HG03521 (cell line): ENCODE measurements at regions not wholly inside any gene's neighbourhood (a gene's known extent, or its start where the extent isn't known, plus 50 kb on each side); places are given as distances from the start of the nearest gene placed in this dataset.

ENCODE experiments used
- ATAC-seq: cut with Tn5 transposase; IDR thresholded peaks from one replicate; pipeline ENCODE4 v1.9.1; 2021; ENCODE audit warnings: mild to moderate bottlenecking, moderate library complexity; ENCODE audit not compliant: unreplicated experiment

DNA sequence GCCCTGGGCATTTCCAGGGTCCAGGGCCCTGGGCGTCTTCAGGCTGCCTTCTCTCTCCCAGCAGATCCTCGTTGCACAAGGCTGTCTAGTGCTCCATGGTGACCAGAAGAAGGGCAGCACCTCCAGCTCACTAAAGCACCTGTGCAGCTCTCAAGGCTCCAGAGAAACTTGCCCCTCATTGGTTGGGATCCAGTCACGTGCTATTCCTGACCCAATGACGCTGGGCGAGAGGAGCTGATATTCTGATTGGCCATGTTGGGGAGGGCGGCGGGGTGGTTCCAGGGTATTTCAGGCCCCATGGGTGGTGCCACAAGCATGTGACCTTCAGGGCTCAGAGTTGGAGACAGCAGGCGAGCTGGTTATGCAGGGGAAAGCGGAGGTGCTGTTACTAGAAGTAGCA lies 309.1 kb downstream of the TOX3 start:
- ATAC-seq: no peak

DNA sequence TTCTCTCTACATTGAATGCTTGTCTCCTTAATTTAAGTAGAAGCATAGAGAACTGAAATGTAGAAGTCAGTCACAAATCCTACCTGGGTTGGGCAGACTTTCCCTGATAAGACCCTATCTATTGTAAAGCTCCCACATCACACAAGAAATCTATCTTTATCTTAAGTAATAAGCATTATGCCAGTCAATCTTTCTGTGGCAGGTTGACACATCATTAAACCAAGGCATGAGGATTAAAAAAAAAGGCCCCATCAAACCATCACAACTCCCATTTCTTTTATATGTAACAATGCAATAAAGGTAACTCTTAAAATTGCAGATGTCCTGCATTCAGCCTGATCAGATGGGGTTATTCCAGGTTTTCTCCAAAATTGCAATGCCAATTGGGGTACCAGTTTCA lies 311.8 kb downstream of the TOX3 start:
- no peak for ATAC-seq

DNA sequence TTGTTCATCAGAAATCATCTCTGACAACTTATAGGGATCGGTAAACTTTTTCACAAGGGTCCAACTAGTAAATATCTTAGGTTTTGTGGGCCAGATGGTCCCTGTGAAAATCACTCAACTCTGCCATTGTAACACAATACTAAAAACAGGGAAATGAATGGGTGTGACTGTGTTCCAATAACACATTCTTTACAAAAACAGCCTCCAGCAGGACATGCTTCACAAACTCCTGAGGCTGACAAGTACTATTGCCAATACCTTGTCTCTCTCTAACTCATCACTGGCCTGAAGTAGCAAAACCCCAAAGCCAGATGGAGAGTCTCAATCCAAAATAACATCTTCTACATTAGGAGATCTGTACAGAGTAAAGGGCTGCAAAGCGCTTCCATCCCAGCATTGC lies 312.3 kb downstream of the TOX3 start:
- ATAC-seq: no peak

DNA sequence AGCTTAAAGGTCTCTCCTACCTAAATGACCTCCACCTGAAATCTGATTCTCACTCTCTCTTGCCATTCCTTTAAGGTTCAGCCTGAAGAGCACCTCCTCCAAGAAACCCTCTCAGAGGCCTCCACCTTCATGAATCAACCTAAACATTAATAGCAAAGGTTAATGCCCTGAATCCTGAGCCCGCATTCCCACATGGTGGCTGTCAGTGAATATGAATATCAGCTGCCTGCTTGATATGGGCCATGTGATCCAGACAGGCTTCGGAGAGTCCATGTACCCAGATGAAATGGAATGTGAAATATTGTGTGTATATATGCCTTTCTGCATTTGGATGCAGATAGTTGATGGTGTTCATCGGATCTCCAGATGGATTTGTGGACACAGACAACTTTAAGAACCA lies 317.5 kb downstream of the TOX3 start:
- ATAC-seq: no peak

DNA sequence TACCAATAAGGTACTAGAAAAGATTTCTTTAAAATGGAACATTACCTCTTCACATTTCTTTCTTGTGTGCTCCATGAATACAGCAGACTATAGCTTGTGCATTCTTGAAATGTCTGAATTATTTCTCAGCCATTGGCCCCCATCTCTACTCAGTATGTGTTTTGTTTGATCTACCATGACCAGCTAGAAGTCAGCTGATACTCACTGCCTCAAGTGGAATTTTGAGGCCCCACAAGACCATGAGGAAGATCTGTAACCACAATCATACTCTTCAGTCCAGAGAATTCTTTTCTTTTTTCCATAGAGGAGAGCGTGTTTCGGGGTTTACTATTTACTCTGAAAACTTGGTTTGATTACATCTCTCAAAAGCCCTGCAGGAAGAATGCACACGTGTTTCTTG lies 319.1 kb downstream of the TOX3 start:
- no peak for ATAC-seq

DNA sequence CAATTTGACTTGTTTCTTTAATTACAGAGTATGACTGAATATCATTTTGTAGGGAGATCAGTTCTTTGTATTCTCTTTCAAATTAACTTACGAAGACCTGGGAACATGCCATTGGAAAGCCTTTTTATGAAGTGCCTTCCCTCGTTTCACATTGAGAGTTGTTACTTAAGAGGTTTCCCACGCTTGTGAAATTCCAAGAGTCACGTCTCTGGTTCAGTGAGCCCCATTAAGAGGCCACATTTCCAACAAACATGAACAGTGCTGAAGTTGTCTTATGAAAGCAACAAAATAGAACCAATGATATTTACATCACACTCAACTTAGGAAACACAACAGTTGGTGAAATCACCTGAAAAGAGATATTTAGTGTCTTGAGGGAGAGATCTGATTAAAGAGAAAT lies 334.1 kb downstream of the TOX3 start:
- ATAC-seq: no peak

DNA sequence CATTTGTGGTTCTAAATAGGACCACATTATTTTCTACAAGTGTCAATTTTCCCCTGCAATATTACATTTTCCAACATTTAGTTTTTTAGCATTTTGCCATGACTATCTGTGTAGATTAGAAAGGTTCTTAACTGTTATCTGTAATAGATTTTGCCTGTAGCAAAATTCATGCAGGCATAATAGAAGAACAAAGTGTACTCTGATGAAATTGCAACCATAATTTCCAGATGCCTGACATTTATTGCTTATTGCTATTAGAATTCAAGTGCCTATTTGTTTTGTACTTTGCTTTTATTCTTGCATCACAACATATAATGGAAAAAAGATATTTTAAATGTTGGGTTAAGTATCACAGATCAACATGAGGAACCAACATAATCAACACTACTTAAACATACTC lies 337.7 kb downstream of the TOX3 start:
- no peak for ATAC-seq

DNA sequence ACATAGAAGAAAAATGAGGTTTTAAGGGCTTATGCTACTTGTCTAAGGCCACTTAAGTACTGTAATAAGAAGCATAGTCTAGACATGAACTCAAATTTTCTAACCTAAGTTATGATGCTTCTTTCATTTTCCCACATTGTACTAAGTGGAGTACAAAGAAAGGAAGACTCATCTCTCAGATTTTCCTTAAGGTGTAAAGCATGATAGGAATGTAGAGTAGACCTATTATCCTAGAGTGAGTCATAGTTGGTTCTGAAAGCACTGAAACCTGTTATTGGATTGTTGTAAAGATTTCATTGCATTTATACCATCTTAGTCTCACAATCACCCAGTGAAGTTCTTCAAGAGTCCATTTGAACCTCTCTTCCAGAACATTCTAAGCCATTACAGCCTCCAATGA lies 343.8 kb downstream of the TOX3 start:
- no peak for ATAC-seq

DNA sequence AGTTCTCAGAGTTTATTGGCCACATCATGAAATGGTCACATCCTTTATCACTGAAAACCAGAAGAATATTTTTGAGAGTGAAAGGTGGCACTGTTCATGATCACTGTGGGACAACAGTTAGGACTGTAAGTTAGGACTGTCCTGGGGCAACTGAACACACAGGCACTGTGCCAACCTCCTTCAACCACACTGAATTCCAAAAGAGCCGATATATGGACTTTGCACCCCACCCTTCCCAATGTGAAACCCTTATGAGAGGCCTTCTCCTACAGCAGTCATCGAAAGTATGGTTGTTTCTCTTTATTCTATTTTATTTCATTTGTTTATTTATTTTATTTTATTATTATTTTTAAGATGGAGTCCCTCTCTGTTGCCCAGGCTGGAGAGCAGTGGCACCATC lies 353.5 kb downstream of the TOX3 start:
- ATAC-seq: no peak

DNA sequence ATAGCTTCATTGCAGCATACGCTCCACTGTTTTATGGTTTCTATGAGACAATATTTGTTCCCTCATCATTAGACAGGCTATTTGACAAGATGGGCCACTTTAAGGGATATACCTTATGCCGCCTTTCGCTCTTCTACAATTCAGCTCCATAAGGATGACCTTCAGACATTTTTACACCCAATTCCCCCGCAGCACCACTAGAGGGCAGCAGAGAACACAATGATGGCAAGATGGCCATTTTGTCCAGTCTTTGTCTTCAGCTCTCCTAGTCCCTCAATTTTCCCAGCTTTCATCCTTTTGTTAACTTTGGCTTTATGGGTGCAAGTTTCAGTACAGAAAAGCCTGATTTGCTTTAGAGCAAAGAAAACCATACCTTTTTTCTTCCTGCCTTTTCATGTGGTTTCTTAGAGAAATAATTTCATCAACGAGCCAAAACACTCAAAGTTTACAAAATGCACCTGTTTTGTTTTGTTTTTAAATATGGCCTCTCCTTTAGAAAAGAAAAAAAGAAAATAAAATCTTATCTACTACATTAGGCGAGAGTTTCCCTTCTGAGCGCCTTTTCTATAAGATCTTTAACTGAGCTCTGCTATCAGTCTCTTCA lies 355.3 kb downstream of the TOX3 start:
- no peak for ATAC-seq

DNA sequence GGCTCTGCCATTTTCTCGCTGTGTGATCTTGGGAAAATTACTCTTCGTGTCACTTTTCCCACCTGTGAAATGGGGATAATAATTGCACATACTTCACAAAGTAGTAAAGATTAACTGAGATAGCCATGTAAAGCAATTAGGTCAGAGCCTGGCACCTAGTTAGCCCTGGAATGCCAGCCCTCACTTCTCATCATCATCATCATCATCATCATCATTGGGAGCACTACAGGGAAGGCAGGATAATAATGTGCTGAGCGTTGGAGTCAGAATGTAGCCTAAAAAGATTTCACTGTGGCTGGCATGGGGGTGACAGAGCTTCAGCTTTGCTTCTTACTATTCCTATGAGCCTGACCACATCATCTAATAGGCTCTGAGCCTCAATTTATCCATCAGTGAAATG lies 362.6 kb downstream of the TOX3 start:
- no peak for ATAC-seq

DNA sequence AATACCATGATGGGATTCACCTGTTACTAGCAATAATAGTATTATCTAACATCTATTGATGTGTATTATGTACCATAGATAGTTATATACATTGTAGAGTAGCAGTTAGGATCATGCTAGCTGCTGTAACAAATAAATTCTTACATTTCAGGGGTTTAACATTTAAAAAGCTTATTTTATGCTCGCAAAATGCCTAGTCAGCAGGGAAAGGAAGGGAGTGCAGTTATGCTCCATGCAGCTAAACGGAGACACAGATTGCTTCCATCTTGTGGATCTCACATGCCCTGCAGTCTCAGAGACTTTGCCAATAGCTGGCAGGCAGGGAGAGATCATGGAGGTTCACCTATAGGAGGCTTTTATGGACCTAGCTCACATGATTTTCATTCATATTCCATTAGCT lies 364.1 kb downstream of the TOX3 start:
- ATAC-seq: no peak

DNA sequence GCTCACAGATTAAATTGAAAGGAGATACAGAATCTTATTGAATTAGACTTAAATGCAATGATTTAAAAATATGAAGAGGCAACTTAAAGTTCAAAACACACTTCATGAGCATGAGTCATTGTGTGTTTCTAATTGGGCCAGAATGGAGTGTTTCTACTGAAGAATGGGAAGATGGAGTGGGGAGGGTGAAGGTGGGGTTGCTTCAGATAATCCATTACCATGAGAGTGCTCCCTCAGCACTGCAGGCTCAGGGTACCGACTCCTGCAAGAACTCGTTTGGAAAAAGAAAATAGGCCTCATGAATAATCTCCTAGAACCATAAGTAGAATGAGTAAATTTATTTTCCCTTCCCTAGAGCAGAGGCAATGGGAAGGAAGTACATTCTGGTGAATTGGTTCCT lies 372.8 kb downstream of the TOX3 start:
- no peak for ATAC-seq

DNA sequence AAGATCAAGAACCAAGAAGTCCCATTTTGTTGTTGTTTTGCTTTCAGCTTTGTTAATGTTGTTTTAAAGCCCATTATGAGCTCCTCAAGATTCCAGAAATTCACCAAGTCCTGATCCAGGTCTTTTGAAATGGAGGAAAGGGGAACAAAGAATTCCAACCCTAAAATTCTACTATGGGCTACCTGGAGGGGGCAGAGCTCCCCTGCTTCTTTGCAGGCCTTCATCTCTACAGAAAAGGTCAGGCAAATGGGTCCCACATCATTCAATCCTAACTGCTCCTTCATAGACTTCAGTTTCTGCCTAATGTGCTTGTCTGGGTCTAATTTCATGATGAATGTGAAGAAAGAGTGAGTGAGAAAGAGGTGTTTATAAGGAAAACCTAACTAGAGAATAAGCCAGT lies 375.5 kb downstream of the TOX3 start:
- ATAC-seq: no peak

DNA sequence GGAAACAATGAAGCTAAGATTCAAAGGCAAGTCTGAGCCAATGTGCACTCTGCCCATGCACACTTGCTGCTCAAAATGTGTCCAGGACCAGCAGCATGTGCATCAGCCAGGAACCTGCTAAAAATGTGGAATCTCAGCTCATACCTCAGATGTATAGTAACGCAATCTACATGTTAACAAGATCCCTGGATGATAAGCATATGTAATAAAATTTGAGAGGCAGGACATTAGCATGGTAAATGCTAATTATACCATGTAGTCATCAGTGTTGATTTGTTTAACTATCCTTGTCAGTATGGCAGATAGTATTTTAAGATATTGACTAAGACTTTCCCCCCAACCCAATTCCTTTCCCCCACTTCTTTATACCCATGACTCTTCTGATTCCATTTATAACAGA lies 379.6 kb downstream of the TOX3 start:
- ATAC-seq: no peak

DNA sequence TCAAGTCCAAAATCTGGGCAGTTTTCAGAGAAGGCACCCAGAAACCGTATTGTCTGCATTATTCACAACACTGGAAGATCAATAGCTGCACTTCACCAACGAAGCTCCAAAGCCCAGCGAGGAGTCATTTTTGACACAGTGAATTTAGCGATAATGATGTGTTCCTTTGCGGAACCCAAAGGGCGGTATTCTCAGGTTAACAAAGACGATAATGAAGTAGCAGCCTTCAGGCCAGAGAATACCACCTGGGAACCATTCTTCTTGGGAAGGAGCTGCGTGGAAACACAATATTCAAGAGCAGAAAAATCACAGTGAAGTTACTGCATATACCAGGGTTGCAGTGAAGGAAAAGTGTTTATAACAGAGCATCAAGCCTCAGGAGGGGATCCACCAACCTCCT lies 381.0 kb downstream of the TOX3 start:
- ATAC-seq: no peak

DNA sequence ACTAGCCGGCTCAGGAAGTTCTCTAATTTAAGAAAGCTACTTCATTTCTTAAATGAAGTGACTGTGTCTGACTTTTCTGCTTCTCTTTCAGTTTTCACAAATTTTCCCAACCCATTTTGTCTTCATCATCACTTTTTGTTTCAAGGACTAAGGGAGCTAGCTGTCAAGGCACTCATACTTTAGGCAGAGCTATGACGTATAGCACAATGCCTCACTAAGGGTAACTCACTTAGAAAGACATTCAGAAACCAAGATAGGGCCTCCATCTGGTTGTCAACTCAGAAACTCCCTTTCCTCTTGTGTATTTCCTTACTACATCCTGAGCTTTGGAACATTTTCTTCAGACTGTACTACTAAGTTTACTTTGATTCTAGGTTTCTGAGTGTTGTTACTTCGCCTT lies 397.9 kb downstream of the TOX3 start:
- ATAC-seq: no peak

DNA sequence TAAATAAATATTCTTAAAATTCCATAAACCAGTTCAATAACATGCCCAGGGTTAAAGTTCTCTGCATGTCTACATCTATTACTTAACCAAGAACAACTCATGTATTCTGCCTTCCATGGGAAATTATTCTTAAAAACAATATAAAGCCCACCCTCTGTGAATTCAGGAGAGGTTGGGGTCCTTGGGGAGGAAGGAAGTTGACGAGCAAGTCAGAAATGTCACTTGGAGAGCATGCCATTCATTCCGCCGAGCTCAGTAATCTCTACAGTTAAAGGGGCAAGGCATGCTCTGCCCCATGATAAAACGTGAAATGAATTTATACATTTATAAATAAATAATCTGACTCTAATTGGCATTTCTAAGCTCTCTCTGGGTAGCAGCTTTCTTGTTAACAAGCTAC lies 405.1 kb downstream of the TOX3 start:
- no peak for ATAC-seq

DNA sequence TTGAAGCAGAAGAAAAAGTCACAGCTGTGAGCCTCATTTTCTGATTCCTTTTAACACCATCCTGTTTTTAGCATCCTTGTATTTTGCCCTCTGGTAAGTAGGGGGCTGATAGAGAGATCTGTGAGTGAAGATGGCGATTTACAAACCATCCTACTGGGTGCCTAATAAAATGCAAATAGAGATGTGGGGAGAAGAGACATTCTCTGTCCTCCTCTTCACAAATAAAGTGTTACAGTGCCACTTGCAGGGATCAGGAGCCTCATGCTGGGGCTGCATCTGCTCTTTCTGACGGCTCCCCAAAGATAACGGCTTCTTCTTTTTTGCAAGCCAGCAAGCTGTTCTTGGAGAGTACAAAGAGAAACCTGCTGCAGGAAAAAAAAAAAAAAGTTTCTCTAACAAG lies 418.6 kb downstream of the TOX3 start:
- no peak for ATAC-seq

DNA sequence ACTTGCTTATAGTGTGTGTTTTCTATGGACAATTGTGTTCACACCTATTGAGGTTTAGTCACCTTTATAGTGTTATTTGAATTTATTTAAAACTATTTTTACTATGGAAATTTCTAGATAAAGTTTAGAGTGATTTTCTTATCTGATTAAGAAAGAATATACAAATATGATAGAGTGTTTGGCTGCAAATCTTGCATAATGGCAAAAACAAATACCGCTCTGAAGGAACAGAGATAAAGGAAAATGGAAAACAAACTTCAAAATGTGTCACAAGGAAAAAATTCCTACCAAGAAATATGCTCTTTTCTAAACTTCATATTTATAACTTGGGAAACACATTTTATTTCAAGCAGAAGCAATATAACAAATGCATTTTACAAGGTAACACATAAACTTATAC lies 423.1 kb downstream of the TOX3 start:
- no peak for ATAC-seq

DNA sequence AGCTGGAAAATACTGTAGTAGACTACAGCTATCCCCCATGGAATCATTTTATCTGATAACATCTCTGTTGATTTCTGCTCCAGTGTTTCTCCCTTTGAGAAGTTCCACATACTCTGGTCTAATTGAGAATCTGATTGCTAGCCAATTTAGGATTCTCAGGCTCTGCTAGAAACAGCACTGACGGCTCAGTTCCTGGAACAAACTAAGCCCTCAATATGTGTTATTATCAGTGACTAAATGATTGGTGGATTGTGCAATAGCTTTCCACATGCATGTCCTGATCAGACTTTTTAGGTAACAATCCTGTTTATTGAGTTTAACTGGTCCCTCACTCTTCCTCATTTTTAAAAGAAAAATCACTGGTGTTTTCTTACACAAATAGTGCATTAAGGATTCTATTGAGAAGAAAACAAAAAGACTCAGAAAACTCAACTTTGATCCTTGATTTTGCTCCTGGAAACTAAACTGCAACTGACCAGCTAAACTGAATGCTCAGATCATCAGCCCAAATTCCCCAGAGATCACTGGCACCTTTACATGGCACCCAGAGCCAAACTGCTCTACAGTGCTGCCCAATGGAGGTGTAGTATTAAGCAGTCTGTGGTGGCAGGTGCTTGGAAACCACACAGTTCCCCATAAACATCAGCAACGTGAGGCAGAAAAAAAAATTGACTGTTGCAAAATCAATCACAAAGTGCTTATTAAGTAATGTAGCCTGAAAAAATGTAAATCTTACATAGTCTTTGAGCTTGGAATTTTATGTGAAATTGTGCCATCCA lies 423.7 kb downstream of the TOX3 start:
- no peak for ATAC-seq

DNA sequence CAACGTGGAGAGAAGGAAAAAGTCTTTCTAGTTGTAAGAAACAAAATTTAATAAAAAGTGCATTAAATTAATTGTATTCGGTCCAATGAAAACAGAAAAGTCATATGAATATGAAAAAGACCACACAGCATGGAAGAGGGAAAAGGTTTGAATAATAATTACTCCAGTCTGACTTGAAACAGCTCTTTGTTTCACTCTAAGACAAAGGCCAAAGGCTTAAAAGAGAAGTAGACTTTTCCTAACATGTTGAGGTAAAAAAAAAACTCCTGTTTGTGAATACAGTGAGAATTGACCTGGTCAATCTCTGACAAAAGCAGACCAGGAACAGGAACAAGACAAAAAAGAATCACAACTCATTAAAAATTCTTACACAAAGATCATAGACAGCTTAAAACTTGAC lies 429.8 kb downstream of the TOX3 start:
- no peak for ATAC-seq

DNA sequence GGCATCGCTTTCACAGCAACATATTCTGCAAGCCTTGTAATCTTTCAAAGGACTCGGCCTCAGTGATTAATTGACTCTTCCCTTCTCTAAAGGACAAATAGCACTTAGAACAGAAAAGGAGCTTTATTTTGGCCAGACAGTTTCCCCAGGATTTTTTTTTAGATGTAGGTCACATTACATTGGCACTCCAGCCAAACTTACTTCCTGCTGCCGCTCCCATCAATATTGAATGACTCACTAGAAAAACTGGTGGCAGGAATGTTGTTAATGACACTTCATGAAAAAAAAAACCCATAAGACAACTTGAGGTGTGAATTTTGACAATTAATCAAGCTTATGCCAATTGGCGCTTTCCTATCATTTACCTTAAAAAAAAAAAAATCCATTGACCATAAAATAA lies 432.6 kb downstream of the TOX3 start:
- no peak for ATAC-seq
